ENCODE measurements at regions not wholly inside any gene's neighbourhood (a gene's known extent, or its start where the extent isn't known, plus 50 kb on each side); places are given as distances from the start of the nearest gene placed in this dataset.

- H3K4me1 Mint-ChIP-seq (ENCODE audit: low read depth) = no peaks in the 10 kb centered on the region
- ChIA-PET POLR2A (no interaction called here), CTCF (no interaction called here)
- H3K4me3 Mint-ChIP-seq = no peak overlapping the region
- H3K36me3 Mint-ChIP-seq = no peaks in the 10 kb centered on the region
- H3K27me3 Mint-ChIP-seq = peaks cover 36% of the 10 kb centered on the region
- H3K9me3 Mint-ChIP-seq = no peaks in the 10 kb centered on the region
- intact Hi-C loops (cut with micrococcal nuclease) = no loop called here
- DNase-seq = no peak
- H3K27ac Mint-ChIP-seq = no peak overlapping the region
These were observed 209.7 kb downstream of the SH3BP4 start for GRCh38 chr2:235161565-235161964.

GRCh38 chr2:235162082-235162836, 210.4 kb downstream of the SH3BP4 start:
- DNase-seq = no peak
- ChIA-PET CTCF (no interaction called here), POLR2A (no interaction called here)
- Mint-ChIP-seq H3K27ac (no peak overlapping the region), H3K27me3 (peaks cover 33% of the 10 kb centered on the region), H3K9me3 (no peaks in the 10 kb centered on the region), H3K36me3 (no peaks in the 10 kb centered on the region), H3K4me1 (ENCODE audit: low read depth) (no peaks in the 10 kb centered on the region), H3K4me3 (no peak overlapping the region)
- intact Hi-C loops (cut with micrococcal nuclease) = no loop called here

- intact Hi-C loops (cut with micrococcal nuclease) = no loop called here
- no peak for DNase-seq
- Mint-ChIP-seq H3K36me3 (no peaks in the 10 kb centered on the region), H3K4me3 (no peak overlapping the region), H3K9me3 (no peaks in the 10 kb centered on the region), H3K4me1 (ENCODE audit: low read depth) (no peaks in the 10 kb centered on the region), H3K27me3 (peaks cover 31% of the 10 kb centered on the region), H3K27ac (no peak overlapping the region)
- CTCF ChIA-PET = no interaction called here
- POLR2A ChIA-PET = no interaction called here
These were observed 211.0 kb downstream of the SH3BP4 start for GRCh38 chr2:235162837-235163197.

- Mint-ChIP-seq H3K4me1 (ENCODE audit: low read depth) (no peaks in the 10 kb centered on the region), H3K36me3 (no peaks in the 10 kb centered on the region), H3K27ac (no peak overlapping the region), H3K9me3 (no peaks in the 10 kb centered on the region), H3K27me3 (peaks cover 18% of the 10 kb centered on the region), H3K4me3 (no peak overlapping the region)
- ChIA-PET POLR2A (no interaction called here), CTCF (no interaction called here)
- no peak for DNase-seq
- intact Hi-C loops (cut with micrococcal nuclease) = no loop called here
These were observed 213.3 kb downstream of the SH3BP4 start for GRCh38 chr2:235165136-235165535.

- H3K9me3 Mint-ChIP-seq = no peaks in the 10 kb centered on the region
- H3K27me3 Mint-ChIP-seq = peaks cover 16% of the 10 kb centered on the region
- H3K27ac Mint-ChIP-seq = no peak overlapping the region
- intact Hi-C loops (cut with micrococcal nuclease) = no loop called here
- ChIA-PET CTCF (no interaction called here), POLR2A (no interaction called here)
- H3K4me3 Mint-ChIP-seq = no peak overlapping the region
- no peak for DNase-seq
- H3K36me3 Mint-ChIP-seq = no peaks in the 10 kb centered on the region
- no peaks in the 10 kb centered on the region for H3K4me1 Mint-ChIP-seq (ENCODE audit: low read depth)
These were observed 213.8 kb downstream of the SH3BP4 start for GRCh38 chr2:235165631-235166030.

- no peak overlapping the region for H3K4me3 Mint-ChIP-seq
- CTCF ChIA-PET = no interaction called here
- no peaks in the 10 kb centered on the region for H3K4me1 Mint-ChIP-seq (ENCODE audit: low read depth)
- H3K27ac Mint-ChIP-seq = no peak overlapping the region
- no peaks in the 10 kb centered on the region for H3K9me3 Mint-ChIP-seq
- peaks cover 6% of the 10 kb centered on the region for H3K27me3 Mint-ChIP-seq
- DNase-seq = no peak
- H3K36me3 Mint-ChIP-seq = no peaks in the 10 kb centered on the region
- POLR2A ChIA-PET = no interaction called here
- intact Hi-C loops (cut with micrococcal nuclease) = no loop called here
These were observed 216.6 kb downstream of the SH3BP4 start for GRCh38 chr2:235168174-235168979.

GRCh38 chr2:235170016-235170415, 218.2 kb downstream of the SH3BP4 start:
- Mint-ChIP-seq H3K27me3 (peaks cover 6% of the 10 kb centered on the region), H3K4me1 (ENCODE audit: low read depth) (no peaks in the 10 kb centered on the region), H3K9me3 (no peaks in the 10 kb centered on the region), H3K27ac (no peak overlapping the region), H3K36me3 (no peaks in the 10 kb centered on the region), H3K4me3 (no peak overlapping the region)
- intact Hi-C loops (cut with micrococcal nuclease) = no loop called here
- ChIA-PET CTCF (no interaction called here), POLR2A (no interaction called here)
- DNase-seq = no peak

GRCh38 chr2:235170536-235171521, 219.0 kb downstream of the SH3BP4 start:
- Mint-ChIP-seq H3K36me3 (no peaks in the 10 kb centered on the region), H3K4me3 (no peak overlapping the region), H3K27me3 (peaks cover 3% of the 10 kb centered on the region), H3K4me1 (ENCODE audit: low read depth) (no peaks in the 10 kb centered on the region), H3K9me3 (no peaks in the 10 kb centered on the region), H3K27ac (no peak overlapping the region)
- no peak for DNase-seq
- POLR2A ChIA-PET = no interaction called here
- CTCF ChIA-PET = no interaction called here
- intact Hi-C loops (cut with micrococcal nuclease) = no loop called here

- Mint-ChIP-seq H3K4me1 (ENCODE audit: low read depth) (no peaks in the 10 kb centered on the region), H3K36me3 (no peaks in the 10 kb centered on the region), H3K27me3 (peaks cover 3% of the 10 kb centered on the region), H3K27ac (no peak overlapping the region), H3K9me3 (no peaks in the 10 kb centered on the region), H3K4me3 (no peak overlapping the region)
- CTCF ChIA-PET = no interaction called here
- intact Hi-C loops (cut with micrococcal nuclease) = no loop called here
- POLR2A ChIA-PET = no interaction called here
- no peak for DNase-seq
These were observed 219.8 kb downstream of the SH3BP4 start for GRCh38 chr2:235171550-235172031.

GRCh38 chr2:235180642-235181041, 228.8 kb downstream of the SH3BP4 start:
- no peak for DNase-seq
- POLR2A ChIA-PET = no interaction called here
- intact Hi-C loops (cut with micrococcal nuclease) = no loop called here
- CTCF ChIA-PET = no interaction called here
- Mint-ChIP-seq H3K36me3 (no peaks in the 10 kb centered on the region), H3K9me3 (no peaks in the 10 kb centered on the region), H3K27ac (no peak overlapping the region), H3K4me3 (no peak overlapping the region), H3K27me3 (peaks cover 10% of the 10 kb centered on the region), H3K4me1 (ENCODE audit: low read depth) (no peaks in the 10 kb centered on the region)

GRCh38 chr2:235183786-235184185, 232.0 kb downstream of the SH3BP4 start:
- ChIA-PET CTCF (interaction anchor here (0.6 kb wide), 1 partner anchor 11 kb away, joined by 3 read pairs; no protein-coding TSS in a partner anchor), POLR2A (no interaction called here)
- no peak for DNase-seq
- intact Hi-C loops (cut with micrococcal nuclease) = no loop called here
- no peak overlapping the region for H3K4me3 Mint-ChIP-seq
- no peak overlapping the region for H3K27ac Mint-ChIP-seq
- H3K27me3 Mint-ChIP-seq = peaks cover 10% of the 10 kb centered on the region
- H3K9me3 Mint-ChIP-seq = no peaks in the 10 kb centered on the region
- no peaks in the 10 kb centered on the region for H3K4me1 Mint-ChIP-seq (ENCODE audit: low read depth)
- no peaks in the 10 kb centered on the region for H3K36me3 Mint-ChIP-seq

- no peaks in the 10 kb centered on the region for H3K9me3 Mint-ChIP-seq
- no peak for DNase-seq
- ChIA-PET POLR2A (no interaction called here), CTCF (no interaction called here)
- intact Hi-C loops (cut with micrococcal nuclease) = no loop called here
- H3K27me3 Mint-ChIP-seq = peaks cover 5% of the 10 kb centered on the region
- no peaks in the 10 kb centered on the region for H3K36me3 Mint-ChIP-seq
- H3K27ac Mint-ChIP-seq = no peak overlapping the region
- H3K4me1 Mint-ChIP-seq (ENCODE audit: low read depth) = no peaks in the 10 kb centered on the region
- H3K4me3 Mint-ChIP-seq = no peak overlapping the region
These were observed 236.0 kb downstream of the SH3BP4 start for GRCh38 chr2:235187806-235188205.

All from activated CD4-positive, alpha-beta memory T cell treated with anti-CD3 and anti-CD28 coated beads for 36 hours (primary cell).